GM19452 (cell line): ENCODE measurements at regions not wholly inside any gene's neighbourhood (a gene's known extent, or its start where the extent isn't known, plus 50 kb on each side); places are given as distances from the start of the nearest gene placed in this dataset.
"Not testable (repeated sequence)": the region's sequence is repeated elsewhere in the genome, so short reads cannot be mapped to it uniquely, and the experiment has no call there.

Experiments used
- ATAC-seq: cut with Tn5 transposase; IDR thresholded peaks from one replicate; pipeline ENCODE4 v1.9.1; 2021; ENCODE audit not compliant: unreplicated experiment

- no peak for ATAC-seq
Observed at GRCh38 chr2:83015900-83016299, 1443.2 kb downstream of the SUCLG1 start.

GRCh38 chr2:83015035-83015715, 1443.9 kb downstream of the SUCLG1 start:
- ATAC-seq, result no peak

- no peak for ATAC-seq
Observed at GRCh38 chr2:83014462-83014861, 1444.6 kb downstream of the SUCLG1 start.

GRCh38 chr2:83006961-83007360, 1452.1 kb downstream of the SUCLG1 start:
- ATAC-seq, result no peak

- no peak for ATAC-seq
Observed at GRCh38 chr2:83003555-83003954, 1455.5 kb downstream of the SUCLG1 start.

- no peak for ATAC-seq
Observed at GRCh38 chr2:83002706-83003105, 1456.4 kb downstream of the SUCLG1 start.

- no peak for ATAC-seq
Observed at GRCh38 chr2:82998781-82999180, 1460.3 kb downstream of the SUCLG1 start.

- no peak for ATAC-seq
Observed at GRCh38 chr2:82996217-82996616, 1462.9 kb downstream of the SUCLG1 start.

- no peak for ATAC-seq
Observed at GRCh38 chr2:82994151-82994550, 1464.9 kb downstream of the SUCLG1 start.

- ATAC-seq, result no peak
Observed at GRCh38 chr2:82993609-82994008, 1465.5 kb downstream of the SUCLG1 start.

GRCh38 chr2:82992968-82993367, 1466.1 kb downstream of the SUCLG1 start:
- no peak for ATAC-seq

- not testable (repeated sequence) for ATAC-seq
Observed at GRCh38 chr2:82987706-82988105, 1471.4 kb downstream of the SUCLG1 start.

GRCh38 chr2:82986899-82987298, 1472.2 kb downstream of the SUCLG1 start:
- no peak for ATAC-seq

GRCh38 chr2:82985572-82986197, 1473.4 kb downstream of the SUCLG1 start:
- no peak for ATAC-seq

GRCh38 chr2:82968358-82968757, 1490.7 kb downstream of the SUCLG1 start:
- no peak for ATAC-seq

GRCh38 chr2:82964341-82964740, 1494.7 kb downstream of the SUCLG1 start:
- no peak for ATAC-seq

GRCh38 chr2:82959727-82960126, 1499.4 kb downstream of the SUCLG1 start:
- ATAC-seq, result no peak

GRCh38 chr2:82954868-82955267, 1504.2 kb downstream of the SUCLG1 start:
- ATAC-seq, result no peak

GRCh38 chr2:82939211-82939610, 1519.9 kb downstream of the SUCLG1 start:
- no peak for ATAC-seq

- ATAC-seq, result not testable (repeated sequence)
Observed at GRCh38 chr2:82938321-82938845, 1520.7 kb downstream of the SUCLG1 start.

GRCh38 chr2:82913566-82913965, 1545.5 kb downstream of the SUCLG1 start:
- no peak for ATAC-seq

- no peak for ATAC-seq
Observed at GRCh38 chr2:82896117-82896516, 1563.0 kb downstream of the SUCLG1 start.

- no peak for ATAC-seq
Observed at GRCh38 chr2:82893190-82893589, 1565.9 kb downstream of the SUCLG1 start.
